CD14-positive monocyte (primary cell): ENCODE measurements at regions not wholly inside any gene's neighbourhood (a gene's known extent, or its start where the extent isn't known, plus 50 kb on each side); places are given as distances from the start of the nearest gene placed in this dataset.

Experiments
- DNase-seq, 3 donors: peaks; one replicate each; pipeline ENCODE4 v3.0.0-alpha.2; 2011 to 2022
- H2AFZ ChIP-seq: 2 replicates; pipeline ENCODE4 v1.6.0; 2012; ENCODE audit warnings: mild to moderate bottlenecking, low read depth, low read length, inconsistent platforms; ENCODE audit not compliant: insufficient read depth, poor library complexity, severe bottlenecking
- H3K27ac ChIP-seq, 2 donors: 1 replicate in 1 of 2; 2 replicates in 1 of 2; pipeline ENCODE4 v1.5.1; 2012 to 2013; ENCODE audit warnings: low read length in 2 of 2, control low read depth in 1 of 2, inconsistent platforms in 1 of 2, low read depth in 1 of 2, mild to moderate bottlenecking in 1 of 2
- H3K27me3 ChIP-seq, 2 donors: one replicate each; pipeline versions ENCODE4 v1.6.0 to v1.6.1; 2011 to 2013; ENCODE audit warnings: low read length in 2 of 2; ENCODE audit not compliant: control insufficient read depth in 2 of 2, insufficient read depth in 2 of 2
- H3K36me3 ChIP-seq, 2 donors: replicated peaks in 1 of 2; 1 replicate in 1 of 2; 2 replicates in 1 of 2; pipeline versions ENCODE4 v1.5.1 to v1.6.1; 2012 to 2013; ENCODE audit warnings: low read length in 2 of 2, control low read depth in 1 of 2, inconsistent platforms in 1 of 2, mild to moderate bottlenecking in 1 of 2; ENCODE audit not compliant: insufficient read depth in 2 of 2, control insufficient read depth in 1 of 2
- H3K4me1 ChIP-seq, 2 donors: 1 replicate in 1 of 2; 2 replicates in 1 of 2; pipeline versions ENCODE4 v1.5.1 to v1.6.1; 2012 to 2013; ENCODE audit warnings: low read length in 2 of 2, control low read depth in 1 of 2, inconsistent platforms in 1 of 2, mild to moderate bottlenecking in 1 of 2, moderate library complexity in 1 of 2; ENCODE audit not compliant: insufficient read depth in 2 of 2, control insufficient read depth in 1 of 2
- H3K4me2 ChIP-seq: replicated peaks from 2 replicates; pipeline ENCODE3; 2012; ENCODE audit warnings: low read length, moderate library complexity, mild to moderate bottlenecking; ENCODE audit not compliant: poor library complexity, severe bottlenecking; ENCODE audit errors: extremely low read depth
- H3K4me3 ChIP-seq, 3 experiments: fragments of 200-600 bp in 1 of 3; sonication (generic) in 1 of 3; replicated peaks in 1 of 3; 1 replicate in 2 of 3; 2 replicates in 1 of 3; pipeline ENCODE4 v1.5.1; 2011 to 2013; ENCODE audit warnings: low read length in 3 of 3, mild to moderate bottlenecking in 3 of 3, control low read depth in 2 of 3, low read depth in 2 of 3, inconsistent platforms in 1 of 3, moderate library complexity in 1 of 3
- H3K79me2 ChIP-seq: 2 replicates; pipeline ENCODE4 v1.6.0; 2012; ENCODE audit warnings: mild to moderate bottlenecking, control low read depth, inconsistent platforms, low read length, moderate library complexity; ENCODE audit not compliant: insufficient read depth
- H3K9ac ChIP-seq: 2 replicates; pipeline ENCODE4 v1.6.0; 2017; ENCODE audit warnings: low read length, mild to moderate bottlenecking; ENCODE audit not compliant: insufficient read depth, poor library complexity, severe bottlenecking
- H3K9me3 ChIP-seq, 2 donors: replicated peaks in 1 of 2; 1 replicate in 1 of 2; 2 replicates in 1 of 2; pipeline versions ENCODE4 v1.5.1 to v1.6.1; 2012 to 2013; ENCODE audit warnings: low read length in 2 of 2, control low read depth in 1 of 2; ENCODE audit not compliant: control insufficient read depth in 1 of 2, insufficient read depth in 1 of 2
- H4K20me1 ChIP-seq: 2 replicates; pipeline ENCODE4 v1.6.0; 2012; ENCODE audit warnings: mild to moderate bottlenecking, low read length, control low read depth, moderate library complexity; ENCODE audit not compliant: insufficient read depth
- H3K27ac Mint-ChIP-seq, 7 donors: one replicate each; pipeline ENCODE4 v1.8.0; 2020; ENCODE audit warnings: mild to moderate bottlenecking in 7 of 7, mixed read lengths in 7 of 7, moderate library complexity in 6 of 7, inconsistent platforms in 2 of 7
- H3K27me3 Mint-ChIP-seq, 3 donors: one replicate each; pipeline ENCODE4 v1.8.0; 2021 to 2022; ENCODE audit warnings: low read depth in 3 of 3, mild to moderate bottlenecking in 3 of 3, mixed read lengths in 3 of 3, moderate library complexity in 3 of 3, inconsistent platforms in 1 of 3
- H3K36me3 Mint-ChIP-seq, 2 donors: one replicate each; pipeline ENCODE4 v1.8.0; 2020; ENCODE audit warnings: mixed read lengths in 2 of 2, inconsistent platforms in 1 of 2, mild to moderate bottlenecking in 1 of 2
- H3K4me1 Mint-ChIP-seq: one replicate; pipeline ENCODE4 v1.8.0; 2020; ENCODE audit warnings: mild to moderate bottlenecking, mixed read lengths
- H3K4me3 Mint-ChIP-seq, 2 donors: one replicate each; pipeline ENCODE4 v1.8.0; 2020; ENCODE audit warnings: mild to moderate bottlenecking in 2 of 2, mixed read lengths in 2 of 2, moderate library complexity in 1 of 2
- H3K9me3 Mint-ChIP-seq, 7 donors: one replicate each; pipeline ENCODE4 v1.8.0; 2020 to 2022; ENCODE audit warnings: mixed read lengths in 7 of 7, mild to moderate bottlenecking in 6 of 7, moderate library complexity in 6 of 7, inconsistent platforms in 2 of 7
- WGBS: methylation state at CpG from one replicate; pipeline ENCODE4 v1.1.5; 2013; ENCODE audit warnings: missing lambda C conversion rate; ENCODE audit not compliant: insufficient coverage; 5-methylcytosine and 5-hydroxymethylcytosine counted together
- intact Hi-C, 2 donors: fragments of 100-400 bp; cut with micrococcal nuclease; formaldehyde crosslinking; loops; one replicate each; pipeline versions ENCODE4 v1.15.0 to v1.15.1; 2023
- TF ChIP-seq, protein P1 (sequence below): fragments of 200-600 bp; IDR thresholded peaks from one replicate; pipeline ENCODE4 v1.8.0; 2022; ENCODE audit warnings: antibody characterized with exemption, mild to moderate bottlenecking

DNA sequence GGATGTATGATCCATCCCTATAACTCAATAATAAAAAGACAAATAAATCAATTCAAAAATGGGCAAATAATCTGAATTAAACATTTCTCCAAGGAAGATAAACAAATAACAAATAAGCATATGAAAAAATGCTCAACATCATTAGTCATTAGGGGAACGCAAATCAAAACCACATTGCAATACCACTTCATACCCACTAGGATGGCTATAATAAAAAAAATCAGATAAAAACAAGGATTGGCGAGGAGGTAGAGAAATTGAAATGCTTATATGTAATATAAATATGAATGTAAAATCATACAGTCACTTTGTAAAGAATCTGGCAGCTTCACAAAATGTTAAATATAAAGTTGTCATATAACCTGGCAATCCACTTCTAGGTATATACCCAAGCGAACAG, 52.3 kb upstream of the TBCA start:
- H3K9me3 ChIP-seq: no peaks in the 10 kb centered on the region
- H3K36me3 ChIP-seq: no peaks in the 10 kb centered on the region
- H3K9me3 Mint-ChIP-seq: peaks cover 0 to 2% (median 0%) of the 10 kb centered on the region in 7 donors
- H3K9ac ChIP-seq: no peak overlapping the region
- no peak overlapping the region for H3K4me2 ChIP-seq
- H3K4me1 Mint-ChIP-seq: no peaks in the 10 kb centered on the region
- H3K4me3 ChIP-seq: no peak overlapping the region
- H3K4me1 ChIP-seq: no peaks in the 10 kb centered on the region
- TF ChIP-seq, protein P1, sequence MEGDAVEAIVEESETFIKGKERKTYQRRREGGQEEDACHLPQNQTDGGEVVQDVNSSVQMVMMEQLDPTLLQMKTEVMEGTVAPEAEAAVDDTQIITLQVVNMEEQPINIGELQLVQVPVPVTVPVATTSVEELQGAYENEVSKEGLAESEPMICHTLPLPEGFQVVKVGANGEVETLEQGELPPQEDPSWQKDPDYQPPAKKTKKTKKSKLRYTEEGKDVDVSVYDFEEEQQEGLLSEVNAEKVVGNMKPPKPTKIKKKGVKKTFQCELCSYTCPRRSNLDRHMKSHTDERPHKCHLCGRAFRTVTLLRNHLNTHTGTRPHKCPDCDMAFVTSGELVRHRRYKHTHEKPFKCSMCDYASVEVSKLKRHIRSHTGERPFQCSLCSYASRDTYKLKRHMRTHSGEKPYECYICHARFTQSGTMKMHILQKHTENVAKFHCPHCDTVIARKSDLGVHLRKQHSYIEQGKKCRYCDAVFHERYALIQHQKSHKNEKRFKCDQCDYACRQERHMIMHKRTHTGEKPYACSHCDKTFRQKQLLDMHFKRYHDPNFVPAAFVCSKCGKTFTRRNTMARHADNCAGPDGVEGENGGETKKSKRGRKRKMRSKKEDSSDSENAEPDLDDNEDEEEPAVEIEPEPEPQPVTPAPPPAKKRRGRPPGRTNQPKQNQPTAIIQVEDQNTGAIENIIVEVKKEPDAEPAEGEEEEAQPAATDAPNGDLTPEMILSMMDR: peak; percentile 35
- intact Hi-C loops: no loop called here
- peaks cover 0 to 21% (median 19%) of the 10 kb centered on the region in 3 donors for H3K27me3 Mint-ChIP-seq
- no peaks in the 10 kb centered on the region for H3K36me3 Mint-ChIP-seq
- WGBS: no CpG with 5 or more reads among the region's 3 CpGs
- H3K27me3 ChIP-seq: peaks cover 2 to 27% of the 10 kb centered on the region in 2 donors
- no peak overlapping the region for H3K27ac Mint-ChIP-seq
- no peak overlapping the region for H3K27ac ChIP-seq
- no peaks in the 10 kb centered on the region for H3K79me2 ChIP-seq
- H4K20me1 ChIP-seq: no peaks in the 10 kb centered on the region
- no peak overlapping the region for H3K4me3 Mint-ChIP-seq
- no peak for DNase-seq
- H2AFZ ChIP-seq: no peak overlapping the region
